Gastroesophageal sphincter (tissue), 4 donors: ENCODE measurements at regions not wholly inside any gene's neighbourhood (a gene's known extent, or its start where the extent isn't known, plus 50 kb on each side); places are given as distances from the start of the nearest gene placed in this dataset.

Experiments used
- ATAC-seq: fragments of 150-250 bp; one replicate; pipeline ENCODE4 v1.9.1; 2016; ENCODE audit warnings: mild to moderate bottlenecking, moderate library complexity
- H3K27ac ChIP-seq, 4 donors: fragments of 200-600 bp; sonication (generic) in 3 of 4; 1 replicate in 3 of 4; 2 replicates in 1 of 4; pipeline ENCODE4 v1.5.1; 2016 to 2019
- H3K27me3 ChIP-seq: fragments of 200-600 bp; sonication (generic); one replicate; pipeline ENCODE4 v1.5.1; 2019
- H3K36me3 ChIP-seq, 2 donors: fragments of 200-600 bp; sonication (generic); one replicate each; pipeline ENCODE4 v1.5.1; 2019; ENCODE audit warnings: control low read depth in 1 of 2
- H3K4me1 ChIP-seq, 3 donors: fragments of 200-600 bp; sonication (generic); 1 replicate in 2 of 3; 2 replicates in 1 of 3; pipeline ENCODE4 v1.5.1; 2016 to 2019; ENCODE audit warnings: control low read depth in 2 of 3
- H3K4me3 ChIP-seq, 2 donors: fragments of 200-600 bp; sonication (generic); one replicate each; pipeline ENCODE4 v1.5.1; 2019; ENCODE audit warnings: mild to moderate bottlenecking in 1 of 2, moderate library complexity in 1 of 2
- H3K9me3 ChIP-seq, 3 donors: fragments of 200-600 bp; sonication (generic); one replicate each; pipeline ENCODE4 v1.5.1; 2017 to 2019; ENCODE audit warnings: control low read depth in 2 of 3
- EP300 ChIP-seq: sonication (generic); formaldehyde crosslinking; IDR thresholded peaks from one replicate; pipeline ENCODE4 v1.6.1; 2017; ENCODE audit warnings: antibody characterized with exemption, mild to moderate bottlenecking
- POLR2A ChIP-seq, 2 donors: fragments of 450-650 bp; IDR thresholded peaks; one replicate each; pipeline ENCODE4 v1.6.1; 2017; ENCODE audit warnings: antibody characterized with exemption in 2 of 2, mild to moderate bottlenecking in 2 of 2, moderate library complexity in 1 of 2
- POLR2AphosphoS5 ChIP-seq: sonication (generic); formaldehyde crosslinking; IDR thresholded peaks from one replicate; pipeline ENCODE4 v1.6.1; 2017; ENCODE audit warnings: antibody characterized with exemption
- WGBS, 2 donors: methylation state at CpG; one replicate each; pipeline ENCODE4 v1.1.5; 2018; ENCODE audit warnings: low coverage in 1 of 2; 5-methylcytosine and 5-hydroxymethylcytosine counted together
- TF ChIP-seq, protein P1 (sequence below), 4 experiments: fragments of 200-600 bp in 2 of 4; fragments of 450-650 bp in 2 of 4; sonication (generic) in 1 of 4; IDR thresholded peaks; one replicate each; pipeline ENCODE4 v1.5.1; 2017 to 2019; ENCODE audit warnings: antibody characterized with exemption in 4 of 4, mild to moderate bottlenecking in 2 of 4, moderate library complexity in 2 of 4

DNA sequence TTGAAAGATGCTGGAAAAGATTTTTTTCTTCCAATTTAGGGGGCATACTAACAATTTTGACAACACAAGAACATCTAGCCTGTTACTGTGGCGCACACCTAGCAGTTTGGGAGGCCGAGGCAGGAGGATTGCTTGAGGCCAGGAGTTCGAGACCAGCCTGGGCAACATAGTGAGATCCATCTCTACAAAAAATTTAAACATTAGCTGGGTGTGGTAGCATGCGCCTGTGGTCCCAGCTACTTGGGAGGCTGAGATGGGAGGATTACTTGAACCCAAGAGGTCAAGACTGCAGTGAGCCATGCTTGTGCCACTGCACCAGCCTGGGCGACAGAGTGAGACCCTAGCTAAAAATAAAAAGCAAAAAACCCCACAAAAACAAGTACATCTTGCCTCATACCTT lies 168.8 kb downstream of the TANC2 start:
- Histone ChIP-seq H3K4me3 (no peak overlapping the region), H3K36me3 (no peaks in the 10 kb centered on the region), H3K27ac (no peak overlapping the region), H3K27me3 (no peaks in the 10 kb centered on the region), H3K9me3 (no peaks in the 10 kb centered on the region), H3K4me1 (peaks cover 0 to 33% (median 0%) of the 10 kb centered on the region in 3 donors)
- TF ChIP-seq, protein P1, sequence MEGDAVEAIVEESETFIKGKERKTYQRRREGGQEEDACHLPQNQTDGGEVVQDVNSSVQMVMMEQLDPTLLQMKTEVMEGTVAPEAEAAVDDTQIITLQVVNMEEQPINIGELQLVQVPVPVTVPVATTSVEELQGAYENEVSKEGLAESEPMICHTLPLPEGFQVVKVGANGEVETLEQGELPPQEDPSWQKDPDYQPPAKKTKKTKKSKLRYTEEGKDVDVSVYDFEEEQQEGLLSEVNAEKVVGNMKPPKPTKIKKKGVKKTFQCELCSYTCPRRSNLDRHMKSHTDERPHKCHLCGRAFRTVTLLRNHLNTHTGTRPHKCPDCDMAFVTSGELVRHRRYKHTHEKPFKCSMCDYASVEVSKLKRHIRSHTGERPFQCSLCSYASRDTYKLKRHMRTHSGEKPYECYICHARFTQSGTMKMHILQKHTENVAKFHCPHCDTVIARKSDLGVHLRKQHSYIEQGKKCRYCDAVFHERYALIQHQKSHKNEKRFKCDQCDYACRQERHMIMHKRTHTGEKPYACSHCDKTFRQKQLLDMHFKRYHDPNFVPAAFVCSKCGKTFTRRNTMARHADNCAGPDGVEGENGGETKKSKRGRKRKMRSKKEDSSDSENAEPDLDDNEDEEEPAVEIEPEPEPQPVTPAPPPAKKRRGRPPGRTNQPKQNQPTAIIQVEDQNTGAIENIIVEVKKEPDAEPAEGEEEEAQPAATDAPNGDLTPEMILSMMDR (IDR thresholded peaks at IDR 0.05) = no peak
- TF ChIP-seq POLR2AphosphoS5 = no peak
- no peak for TF ChIP-seq EP300
- TF ChIP-seq POLR2A (IDR thresholded peaks at IDR 0.05) = no peak
- WGBS, 2 donors = 97% methylated on average over 5 of the region's 5 CpGs; no CpG with 5 or more reads in 1 of the 2 donors
- no peak for ATAC-seq

DNA sequence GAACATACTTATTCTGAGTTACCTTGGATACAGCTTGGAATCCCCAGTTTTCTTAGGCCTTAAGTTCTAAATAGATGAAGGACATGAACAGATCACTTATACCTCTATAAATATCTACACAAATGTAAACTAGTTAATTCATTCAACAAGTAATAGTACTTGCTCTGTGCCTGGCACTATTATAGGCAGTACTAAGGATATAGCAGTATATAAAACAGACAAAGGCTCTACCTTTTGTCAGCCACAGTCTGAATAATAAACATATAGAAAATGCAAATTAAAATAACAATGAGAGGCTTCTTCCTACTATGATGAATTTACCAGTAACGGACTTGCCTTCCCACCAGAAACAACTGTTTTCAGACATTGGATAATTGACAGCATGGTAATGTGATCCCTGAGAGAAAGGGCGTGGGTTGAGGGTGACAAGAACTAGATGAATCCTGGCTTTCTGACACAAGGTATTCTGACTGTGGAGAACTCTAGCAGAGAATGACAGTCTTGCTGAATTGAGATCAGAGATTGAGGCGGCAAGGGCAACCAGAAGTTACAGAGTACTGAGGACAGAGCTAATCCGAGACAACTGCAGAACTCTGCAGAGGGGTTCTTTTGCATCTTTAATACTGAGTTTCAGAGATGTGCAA lies 170.5 kb downstream of the TANC2 start:
- Histone ChIP-seq H3K4me1 (peaks cover 0 to 24% (median 0%) of the 10 kb centered on the region in 3 donors), H3K36me3 (no peaks in the 10 kb centered on the region), H3K27ac (no peak overlapping the region), H3K9me3 (no peaks in the 10 kb centered on the region), H3K27me3 (no peaks in the 10 kb centered on the region), H3K4me3 (no peak overlapping the region)
- TF ChIP-seq POLR2A (IDR thresholded peaks at IDR 0.05) (no peak), EP300 (no peak), POLR2AphosphoS5 (no peak)
- TF ChIP-seq, protein P1 (IDR thresholded peaks at IDR 0.05) = no peak
- 94 to 96% methylated on average over 2 to 4 of the region's 4 CpGs for WGBS, 2 donors
- ATAC-seq = no peak

DNA sequence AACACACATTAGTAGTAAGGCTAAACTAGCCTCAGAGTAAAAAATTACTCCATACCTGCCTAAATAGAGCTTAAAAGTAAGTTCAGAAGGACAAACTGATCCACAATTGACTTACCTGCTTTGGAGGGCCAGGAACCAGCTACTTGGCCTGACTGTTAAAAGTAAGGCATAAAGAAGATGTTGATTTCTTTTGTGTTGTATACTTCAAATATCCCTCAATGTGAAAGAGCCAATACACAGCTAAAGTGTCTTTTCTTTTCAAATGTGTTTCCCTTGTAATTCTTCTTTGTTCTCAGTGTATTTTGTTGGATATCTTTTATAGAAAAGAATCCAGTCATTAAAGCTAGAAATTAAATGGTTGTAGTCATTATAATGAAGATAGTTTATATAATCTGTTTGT lies 171.1 kb downstream of the TANC2 start:
- Histone ChIP-seq H3K9me3 (no peaks in the 10 kb centered on the region), H3K27ac (no peak overlapping the region), H3K27me3 (no peaks in the 10 kb centered on the region), H3K4me3 (no peak overlapping the region), H3K4me1 (peaks cover 0 to 17% (median 0%) of the 10 kb centered on the region in 3 donors), H3K36me3 (no peaks in the 10 kb centered on the region)
- no peak for ATAC-seq
- TF ChIP-seq EP300 (no peak), POLR2AphosphoS5 (no peak), POLR2A (IDR thresholded peaks at IDR 0.05) (no peak)
- TF ChIP-seq, protein P1 (IDR thresholded peaks at IDR 0.05) = no peak

DNA sequence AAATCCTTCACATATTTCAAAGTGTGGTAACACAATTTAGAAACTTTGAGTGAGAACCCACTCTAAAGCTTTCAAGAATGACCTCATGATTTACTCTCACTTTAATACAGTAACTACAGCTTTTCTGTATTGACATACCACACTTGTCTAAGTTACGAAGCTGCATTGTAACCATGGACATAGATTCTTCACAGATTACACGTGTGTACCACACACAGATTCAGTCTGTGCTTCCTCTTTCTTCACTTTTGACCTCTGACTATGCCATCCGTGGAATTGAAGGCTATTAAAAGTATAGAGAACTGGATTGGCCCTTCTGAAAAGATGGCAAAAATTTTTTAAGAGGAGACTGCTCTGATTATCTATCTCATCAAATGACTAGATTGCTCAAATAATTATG lies 172.7 kb downstream of the TANC2 start:
- ATAC-seq = no peak
- peaks cover 0 to 11% (median 0%) of the 10 kb centered on the region in 3 donors for H3K4me1 ChIP-seq
- TF ChIP-seq POLR2A (IDR thresholded peaks at IDR 0.05) = no peak
- H3K27ac ChIP-seq = no peak overlapping the region
- WGBS, 2 donors = 51 to 58% methylated on average over 2 to 3 of the region's 3 CpGs
- H3K27me3 ChIP-seq = no peaks in the 10 kb centered on the region
- no peak overlapping the region for H3K4me3 ChIP-seq
- H3K9me3 ChIP-seq = no peaks in the 10 kb centered on the region
- no peaks in the 10 kb centered on the region for H3K36me3 ChIP-seq

DNA sequence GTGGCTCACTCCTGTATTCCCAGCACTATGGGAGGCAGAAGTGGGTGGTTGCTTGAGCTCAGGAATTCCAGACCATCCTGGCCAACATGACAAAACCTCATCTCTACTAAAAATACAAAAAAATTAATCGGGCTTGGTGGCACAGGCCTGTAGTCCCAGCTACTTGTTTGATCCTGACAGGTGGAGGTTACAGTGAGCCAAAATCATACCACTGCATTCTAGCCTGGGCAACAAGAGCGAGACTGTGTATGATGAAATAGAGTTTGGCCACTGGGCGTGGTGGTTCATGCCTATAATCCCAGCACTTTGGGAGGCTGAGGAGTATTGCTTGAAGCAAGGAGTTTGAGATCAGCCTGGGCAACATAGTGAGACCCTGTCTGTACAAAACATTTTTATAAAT lies 173.3 kb downstream of the TANC2 start:
- Histone ChIP-seq H3K36me3 (no peaks in the 10 kb centered on the region), H3K4me3 (no peak overlapping the region), H3K9me3 (no peaks in the 10 kb centered on the region), H3K27ac (no peak overlapping the region), H3K27me3 (no peaks in the 10 kb centered on the region), H3K4me1 (peaks cover 0 to 11% (median 0%) of the 10 kb centered on the region in 3 donors)
- 94 to 100% methylated on average over 1 to 2 of the region's 3 CpGs for WGBS, 2 donors
- no peak for ATAC-seq
- TF ChIP-seq, protein P1 (IDR thresholded peaks at IDR 0.05) = no peak
- TF ChIP-seq POLR2A (IDR thresholded peaks at IDR 0.05) = no peak
- TF ChIP-seq EP300 = no peak
- no peak for TF ChIP-seq POLR2AphosphoS5
